Liver (tissue), 8 donors: ENCODE measurements at regions not wholly inside any gene's neighbourhood (a gene's known extent, or its start where the extent isn't known, plus 50 kb on each side); places are given as distances from the start of the nearest gene placed in this dataset.

Experiments used
- DNase-seq: peaks from one replicate; pipeline ENCODE4 v3.0.0-alpha.2; 2017; ENCODE audit warnings: low spot score
- H3K27ac ChIP-seq, 2 donors: one replicate each; pipeline ENCODE4 v1.7.0; 2013; ENCODE audit warnings: inconsistent platforms in 2 of 2, low read length in 2 of 2, control low read depth in 1 of 2, low read depth in 1 of 2, mild to moderate bottlenecking in 1 of 2
- H3K27me3 ChIP-seq, 4 donors: one replicate each; pipeline versions ENCODE4 v1.6.1 to v1.7.0; 2013; ENCODE audit warnings: low read length in 3 of 4, inconsistent platforms in 1 of 4, mild to moderate bottlenecking in 1 of 4, moderate library complexity in 1 of 4; ENCODE audit not compliant: control insufficient read depth in 4 of 4, insufficient read depth in 4 of 4
- H3K36me3 ChIP-seq, 4 donors: one replicate each; pipeline versions ENCODE4 v1.6.1 to v1.7.0; 2013; ENCODE audit warnings: low read length in 3 of 4, mild to moderate bottlenecking in 3 of 4, low read depth in 1 of 4, moderate library complexity in 1 of 4; ENCODE audit not compliant: control insufficient read depth in 4 of 4, insufficient read depth in 3 of 4
- H3K4me1 ChIP-seq, 4 donors: one replicate each; pipeline versions ENCODE4 v1.6.1 to v1.7.0; 2013; ENCODE audit warnings: low read length in 3 of 4, mild to moderate bottlenecking in 3 of 4, moderate library complexity in 1 of 4; ENCODE audit not compliant: control insufficient read depth in 4 of 4, insufficient read depth in 4 of 4
- H3K4me3 ChIP-seq, 3 donors: one replicate each; pipeline versions ENCODE4 v1.6.1 to v1.7.0; 2013; ENCODE audit warnings: low read length in 3 of 3, control low read depth in 1 of 3, low read depth in 1 of 3, mild to moderate bottlenecking in 1 of 3
- H3K9ac ChIP-seq, 2 donors: one replicate each; pipeline ENCODE4 v1.7.0; 2013; ENCODE audit warnings: low read length in 2 of 2, mild to moderate bottlenecking in 2 of 2, moderate library complexity in 2 of 2, control low read depth in 1 of 2, low read depth in 1 of 2
- H3K9me3 ChIP-seq, 4 donors: one replicate each; pipeline versions ENCODE4 v1.6.1 to v1.7.0; 2013; ENCODE audit warnings: low read length in 3 of 4; ENCODE audit not compliant: control insufficient read depth in 4 of 4
- ATF3 ChIP-seq: IDR thresholded peaks from 2 replicates; pipeline ENCODE4 v1.6.1; 2016; ENCODE audit warnings: antibody characterized with exemption
- CTCF ChIP-seq: fragments of 150-350 bp; IDR thresholded peaks from 2 replicates; pipeline ENCODE4 v1.5.1; 2017; ENCODE audit warnings: improper control_type of control experiment, low read depth, low read length; ENCODE audit not compliant: missing input control
- EGR1 ChIP-seq, 2 donors: IDR thresholded peaks; 2 replicates each; pipeline ENCODE4 v1.6.1; 2016 to 2018; ENCODE audit warnings: antibody characterized with exemption in 2 of 2, low read depth in 2 of 2
- FOXA1 ChIP-seq: IDR thresholded peaks from 2 replicates; pipeline ENCODE4 v1.6.1; 2016; ENCODE audit warnings: antibody characterized with exemption
- FOXA2 ChIP-seq: IDR thresholded peaks from 2 replicates; pipeline ENCODE4 v1.6.1; 2016; ENCODE audit warnings: antibody characterized with exemption
- GABPA ChIP-seq, 2 donors: IDR thresholded peaks in 1 of 2; conservative IDR thresholded peaks in 1 of 2; 2 replicates each; pipeline ENCODE4 v1.6.1; 2016; ENCODE audit warnings: antibody characterized with exemption in 2 of 2, mild to moderate bottlenecking in 1 of 2, moderate library complexity in 1 of 2
- HNF4A ChIP-seq, 2 donors: conservative IDR thresholded peaks; 2 replicates each; pipeline ENCODE4 v1.6.1; 2016; ENCODE audit warnings: antibody characterized with exemption in 2 of 2, mild to moderate bottlenecking in 2 of 2
- HNF4G ChIP-seq: IDR thresholded peaks from 2 replicates; pipeline ENCODE4 v1.6.1; 2016; ENCODE audit warnings: antibody characterized with exemption
- JUND ChIP-seq, 2 donors: IDR thresholded peaks; 2 replicates each; pipeline ENCODE4 v1.6.1; 2016; ENCODE audit warnings: antibody characterized with exemption in 2 of 2
- NR2F2 ChIP-seq: IDR thresholded peaks from 2 replicates; pipeline ENCODE4 v1.6.1; 2016; ENCODE audit warnings: antibody characterized with exemption
- RAD21 ChIP-seq, 2 donors: IDR thresholded peaks; 2 replicates each; pipeline ENCODE4 v1.6.1; 2016; ENCODE audit warnings: antibody characterized with exemption in 2 of 2, mild to moderate bottlenecking in 2 of 2
- RXRA ChIP-seq, 2 donors: IDR thresholded peaks; 2 replicates each; pipeline ENCODE4 v1.6.1; 2017 to 2018; ENCODE audit warnings: antibody characterized with exemption in 2 of 2, mild to moderate bottlenecking in 1 of 2
- SP1 ChIP-seq: IDR thresholded peaks from 2 replicates; pipeline ENCODE4 v1.6.1; 2018; ENCODE audit warnings: antibody characterized with exemption, mild to moderate bottlenecking
- TAF1 ChIP-seq: conservative IDR thresholded peaks from 2 replicates; pipeline ENCODE4 v1.6.1; 2016; ENCODE audit warnings: antibody characterized with exemption, mild to moderate bottlenecking
- YY1 ChIP-seq: IDR thresholded peaks from 2 replicates; pipeline ENCODE4 v1.6.1; 2016; ENCODE audit warnings: antibody characterized with exemption, mild to moderate bottlenecking
- ZBTB33 ChIP-seq: IDR thresholded peaks from 2 replicates; pipeline ENCODE4 v1.6.1; 2016; ENCODE audit warnings: antibody characterized with exemption
- WGBS: extraction: QIAGEN DNeasy Blood & Tissue Kit; methylation state at CpG from one replicate; pipeline ENCODE4 v1.1.7; 2013; 5-methylcytosine and 5-hydroxymethylcytosine counted together
- TF ChIP-seq, protein P1 (sequence below): IDR thresholded peaks from 2 replicates; pipeline ENCODE4 v1.6.1; 2016; ENCODE audit warnings: antibody characterized with exemption, mild to moderate bottlenecking
- TF ChIP-seq, protein P2 (sequence below): IDR thresholded peaks from 2 replicates; pipeline ENCODE4 v1.6.1; 2016; ENCODE audit warnings: antibody characterized with exemption
- donor health status: healthy.
- donor health status: healthy.
- donor health status: healthy.
- donor health status: healthy.
- donor health status: healthy.

GRCh38 chr13:40306817-40307216 lies 359.6 kb downstream of the FOXO1 start:
- no peak overlapping the region for H3K27ac ChIP-seq
- peaks cover 0 to 5% (median 1%) of the 10 kb centered on the region in 4 donors for H3K9me3 ChIP-seq
- H3K27me3 ChIP-seq, result no peaks in the 10 kb centered on the region
- no peak overlapping the region for H3K9ac ChIP-seq
- DNase-seq, result no peak
- H3K4me3 ChIP-seq, result no peak overlapping the region
- TF ChIP-seq FOXA1 (no peak), EGR1 (IDR thresholded peaks at IDR 0.05; ENCODE audit: low read depth in 2 of 2) (no peak), FOXA2 (no peak), CTCF (no peak), HNF4G (no peak), RAD21 (IDR thresholded peaks at IDR 0.05) (no peak), NR2F2 (no peak), SP1 (no peak), GABPA (IDR thresholded peaks at IDR 0.05 in 1 of 2, conservative IDR thresholded peaks at IDR 0.05 in 1 of 2) (no peak), YY1 (no peak), ATF3 (no peak), RXRA (IDR thresholded peaks at IDR 0.05) (no peak), HNF4A (conservative IDR thresholded peaks at IDR 0.05) (no peak), JUND (IDR thresholded peaks at IDR 0.05) (no peak), TAF1 (no peak), ZBTB33 (no peak)
- TF ChIP-seq, protein P1, sequence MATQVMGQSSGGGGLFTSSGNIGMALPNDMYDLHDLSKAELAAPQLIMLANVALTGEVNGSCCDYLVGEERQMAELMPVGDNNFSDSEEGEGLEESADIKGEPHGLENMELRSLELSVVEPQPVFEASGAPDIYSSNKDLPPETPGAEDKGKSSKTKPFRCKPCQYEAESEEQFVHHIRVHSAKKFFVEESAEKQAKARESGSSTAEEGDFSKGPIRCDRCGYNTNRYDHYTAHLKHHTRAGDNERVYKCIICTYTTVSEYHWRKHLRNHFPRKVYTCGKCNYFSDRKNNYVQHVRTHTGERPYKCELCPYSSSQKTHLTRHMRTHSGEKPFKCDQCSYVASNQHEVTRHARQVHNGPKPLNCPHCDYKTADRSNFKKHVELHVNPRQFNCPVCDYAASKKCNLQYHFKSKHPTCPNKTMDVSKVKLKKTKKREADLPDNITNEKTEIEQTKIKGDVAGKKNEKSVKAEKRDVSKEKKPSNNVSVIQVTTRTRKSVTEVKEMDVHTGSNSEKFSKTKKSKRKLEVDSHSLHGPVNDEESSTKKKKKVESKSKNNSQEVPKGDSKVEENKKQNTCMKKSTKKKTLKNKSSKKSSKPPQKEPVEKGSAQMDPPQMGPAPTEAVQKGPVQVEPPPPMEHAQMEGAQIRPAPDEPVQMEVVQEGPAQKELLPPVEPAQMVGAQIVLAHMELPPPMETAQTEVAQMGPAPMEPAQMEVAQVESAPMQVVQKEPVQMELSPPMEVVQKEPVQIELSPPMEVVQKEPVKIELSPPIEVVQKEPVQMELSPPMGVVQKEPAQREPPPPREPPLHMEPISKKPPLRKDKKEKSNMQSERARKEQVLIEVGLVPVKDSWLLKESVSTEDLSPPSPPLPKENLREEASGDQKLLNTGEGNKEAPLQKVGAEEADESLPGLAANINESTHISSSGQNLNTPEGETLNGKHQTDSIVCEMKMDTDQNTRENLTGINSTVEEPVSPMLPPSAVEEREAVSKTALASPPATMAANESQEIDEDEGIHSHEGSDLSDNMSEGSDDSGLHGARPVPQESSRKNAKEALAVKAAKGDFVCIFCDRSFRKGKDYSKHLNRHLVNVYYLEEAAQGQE, result no peak
- TF ChIP-seq, protein P2, sequence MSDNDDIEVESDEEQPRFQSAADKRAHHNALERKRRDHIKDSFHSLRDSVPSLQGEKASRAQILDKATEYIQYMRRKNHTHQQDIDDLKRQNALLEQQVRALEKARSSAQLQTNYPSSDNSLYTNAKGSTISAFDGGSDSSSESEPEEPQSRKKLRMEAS, result no peak
- no peaks in the 10 kb centered on the region for H3K36me3 ChIP-seq
- 94% methylated on average over 2 of the region's 2 CpGs for WGBS
- H3K4me1 ChIP-seq, result no peaks in the 10 kb centered on the region
